ENCODE measurements at regions not wholly inside any gene's neighbourhood (a gene's known extent, or its start where the extent isn't known, plus 50 kb on each side); places are given as distances from the start of the nearest gene placed in this dataset.

DNA sequence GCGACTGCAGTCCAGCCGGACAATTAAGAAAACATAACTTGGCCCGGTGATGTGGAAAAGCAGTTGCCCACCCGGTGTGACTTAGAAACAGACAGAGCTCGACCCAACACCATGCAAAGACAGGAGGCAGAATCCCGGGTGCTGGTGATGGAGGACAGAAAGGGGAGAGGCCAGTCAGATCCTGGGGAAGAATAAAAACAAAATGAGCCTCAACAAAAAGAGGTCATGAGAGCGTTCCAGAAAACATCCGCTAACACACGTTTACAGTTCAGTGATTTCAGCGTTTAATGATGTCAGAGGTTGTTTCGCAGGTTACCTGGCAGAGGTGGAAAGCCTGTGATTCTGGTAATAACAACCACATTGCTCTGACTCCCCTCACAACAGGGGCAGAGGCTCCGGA lies 111.9 kb downstream of the OSR1 start:
- no peaks in the 10 kb centered on the region for H3K9me3 Mint-ChIP-seq (ENCODE audit: unreplicated experiment)
- DNase-seq (ENCODE audit: low spot score), result no peak
- no peaks in the 10 kb centered on the region for H3K27me3 Mint-ChIP-seq (ENCODE audit: unreplicated experiment)
- no peaks in the 10 kb centered on the region for H3K36me3 Mint-ChIP-seq (ENCODE audit: low read depth, unreplicated experiment)
- no peak overlapping the region for H3K27ac Mint-ChIP-seq (ENCODE audit: unreplicated experiment)
- H3K4me1 Mint-ChIP-seq (ENCODE audit: unreplicated experiment), result peaks cover 15% of the 10 kb centered on the region
- TF ChIP-seq, protein P1, sequence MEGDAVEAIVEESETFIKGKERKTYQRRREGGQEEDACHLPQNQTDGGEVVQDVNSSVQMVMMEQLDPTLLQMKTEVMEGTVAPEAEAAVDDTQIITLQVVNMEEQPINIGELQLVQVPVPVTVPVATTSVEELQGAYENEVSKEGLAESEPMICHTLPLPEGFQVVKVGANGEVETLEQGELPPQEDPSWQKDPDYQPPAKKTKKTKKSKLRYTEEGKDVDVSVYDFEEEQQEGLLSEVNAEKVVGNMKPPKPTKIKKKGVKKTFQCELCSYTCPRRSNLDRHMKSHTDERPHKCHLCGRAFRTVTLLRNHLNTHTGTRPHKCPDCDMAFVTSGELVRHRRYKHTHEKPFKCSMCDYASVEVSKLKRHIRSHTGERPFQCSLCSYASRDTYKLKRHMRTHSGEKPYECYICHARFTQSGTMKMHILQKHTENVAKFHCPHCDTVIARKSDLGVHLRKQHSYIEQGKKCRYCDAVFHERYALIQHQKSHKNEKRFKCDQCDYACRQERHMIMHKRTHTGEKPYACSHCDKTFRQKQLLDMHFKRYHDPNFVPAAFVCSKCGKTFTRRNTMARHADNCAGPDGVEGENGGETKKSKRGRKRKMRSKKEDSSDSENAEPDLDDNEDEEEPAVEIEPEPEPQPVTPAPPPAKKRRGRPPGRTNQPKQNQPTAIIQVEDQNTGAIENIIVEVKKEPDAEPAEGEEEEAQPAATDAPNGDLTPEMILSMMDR (IDR thresholded peaks at IDR 0.05; ENCODE audit: unreplicated experiment), result no peak
- no peak overlapping the region for H3K4me3 Mint-ChIP-seq (ENCODE audit: unreplicated experiment)

DNA sequence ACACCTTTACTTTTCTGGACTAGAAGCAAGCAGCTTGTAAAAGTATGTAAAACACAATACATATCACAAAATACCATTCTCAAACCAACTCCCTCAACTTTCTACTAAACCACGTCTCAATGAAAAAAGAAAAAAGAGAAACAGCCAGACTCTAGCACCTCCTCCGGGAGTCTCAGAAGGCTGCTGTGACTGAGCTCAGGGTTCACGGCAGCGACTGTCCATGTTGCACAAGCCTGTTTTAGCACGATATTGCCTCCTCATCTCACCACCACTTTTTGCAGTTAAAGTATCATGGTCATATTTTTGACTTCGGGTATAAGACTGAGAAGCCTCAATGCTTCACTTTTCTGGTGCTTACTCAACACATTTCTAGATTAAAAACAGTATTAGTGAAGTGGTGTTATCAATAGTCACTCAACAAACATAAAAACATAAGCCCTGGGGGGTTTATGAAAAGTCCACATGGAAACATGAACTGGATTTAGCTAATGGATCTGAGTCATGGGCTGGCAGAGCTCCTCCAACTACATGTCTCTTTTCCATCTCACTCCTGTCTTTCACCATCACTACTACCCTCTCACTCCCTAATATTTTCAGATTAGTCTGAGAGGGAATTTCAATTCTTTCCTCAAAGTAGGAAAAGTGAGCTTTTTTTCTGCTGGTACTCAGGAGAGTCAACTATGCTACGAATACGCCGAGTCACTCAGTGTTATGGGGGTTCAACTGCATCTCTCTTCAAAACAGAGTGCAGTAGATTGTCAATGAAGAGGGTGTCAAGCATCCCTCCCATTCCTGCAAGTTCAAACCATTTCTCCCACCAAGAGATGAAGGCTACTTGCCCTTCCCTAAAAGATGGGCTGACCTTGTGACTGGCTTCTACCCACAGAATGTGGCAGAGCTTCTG lies 113.7 kb downstream of the OSR1 start:
- Mint-ChIP-seq H3K27me3 (ENCODE audit: unreplicated experiment) (no peaks in the 10 kb centered on the region), H3K4me1 (ENCODE audit: unreplicated experiment) (peaks cover 15% of the 10 kb centered on the region), H3K9me3 (ENCODE audit: unreplicated experiment) (no peaks in the 10 kb centered on the region), H3K36me3 (ENCODE audit: low read depth, unreplicated experiment) (no peaks in the 10 kb centered on the region), H3K4me3 (ENCODE audit: unreplicated experiment) (no peak overlapping the region), H3K27ac (ENCODE audit: unreplicated experiment) (no peak overlapping the region)
- DNase-seq (ENCODE audit: low spot score), result no peak
- TF ChIP-seq, protein P1 (IDR thresholded peaks at IDR 0.05; ENCODE audit: unreplicated experiment), result no peak

DNA sequence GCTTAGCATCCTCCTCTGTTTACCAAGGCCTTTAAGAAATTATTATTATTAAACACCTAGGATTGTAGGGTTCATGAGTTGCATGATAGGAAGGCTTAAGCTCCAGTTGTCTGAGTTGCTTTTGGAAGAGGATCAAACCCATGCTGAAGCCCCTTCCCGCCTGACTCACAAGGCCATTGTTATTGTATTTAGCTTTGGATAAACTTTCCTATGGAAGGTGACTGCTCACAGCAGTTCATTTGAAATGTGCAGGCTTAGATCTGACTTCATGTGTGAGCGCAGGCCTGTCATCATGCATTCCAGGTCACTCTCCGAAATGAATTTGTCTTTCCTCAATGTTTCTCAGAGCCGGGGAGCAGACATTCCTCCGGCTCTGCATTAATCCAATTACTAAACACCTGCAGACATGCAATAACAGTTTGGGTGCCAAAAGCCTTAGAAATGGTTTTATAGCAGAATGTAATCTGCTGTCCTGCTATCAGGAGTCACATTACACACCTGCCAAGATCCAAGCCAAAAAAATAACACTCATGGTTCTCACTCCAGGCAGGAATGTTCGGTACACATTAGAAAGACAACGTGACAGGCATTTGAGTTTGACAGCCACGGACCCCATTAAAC lies 119.9 kb downstream of the OSR1 start:
- no peak overlapping the region for H3K27ac Mint-ChIP-seq (ENCODE audit: unreplicated experiment)
- no peaks in the 10 kb centered on the region for H3K27me3 Mint-ChIP-seq (ENCODE audit: unreplicated experiment)
- H3K4me1 Mint-ChIP-seq (ENCODE audit: unreplicated experiment), result peaks cover 2% of the 10 kb centered on the region
- DNase-seq (ENCODE audit: low spot score), result no peak
- no peak overlapping the region for H3K4me3 Mint-ChIP-seq (ENCODE audit: unreplicated experiment)
- TF ChIP-seq, protein P1 (IDR thresholded peaks at IDR 0.05; ENCODE audit: unreplicated experiment), result no peak
- no peaks in the 10 kb centered on the region for H3K36me3 Mint-ChIP-seq (ENCODE audit: low read depth, unreplicated experiment)
- H3K9me3 Mint-ChIP-seq (ENCODE audit: unreplicated experiment), result no peaks in the 10 kb centered on the region

DNA sequence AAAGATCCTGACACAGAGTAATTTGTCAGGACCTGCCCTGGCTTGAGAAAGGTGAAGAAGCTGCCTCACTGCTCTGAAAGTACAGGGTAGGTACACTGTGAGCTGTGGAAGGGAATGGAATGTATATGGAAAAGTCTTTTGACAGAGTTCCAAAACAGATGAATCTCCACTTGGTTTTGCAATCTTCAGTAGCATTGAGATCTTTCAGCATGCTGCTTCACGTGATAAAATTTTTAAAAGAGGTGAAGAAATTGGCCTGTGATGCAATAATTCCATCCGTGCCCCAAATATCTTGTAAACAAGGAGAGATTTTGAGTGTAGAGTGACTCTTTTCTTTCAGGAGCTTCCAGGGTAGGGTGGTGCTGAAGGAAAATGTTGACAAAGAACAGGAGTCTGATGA lies 123.1 kb downstream of the OSR1 start:
- Mint-ChIP-seq H3K27ac (ENCODE audit: unreplicated experiment) (no peak overlapping the region), H3K27me3 (ENCODE audit: unreplicated experiment) (no peaks in the 10 kb centered on the region), H3K9me3 (ENCODE audit: unreplicated experiment) (no peaks in the 10 kb centered on the region), H3K4me1 (ENCODE audit: unreplicated experiment) (no peaks in the 10 kb centered on the region), H3K36me3 (ENCODE audit: low read depth, unreplicated experiment) (no peaks in the 10 kb centered on the region), H3K4me3 (ENCODE audit: unreplicated experiment) (no peak overlapping the region)
- DNase-seq (ENCODE audit: low spot score), result no peak
- TF ChIP-seq, protein P1 (IDR thresholded peaks at IDR 0.05; ENCODE audit: unreplicated experiment), result no peak

DNA sequence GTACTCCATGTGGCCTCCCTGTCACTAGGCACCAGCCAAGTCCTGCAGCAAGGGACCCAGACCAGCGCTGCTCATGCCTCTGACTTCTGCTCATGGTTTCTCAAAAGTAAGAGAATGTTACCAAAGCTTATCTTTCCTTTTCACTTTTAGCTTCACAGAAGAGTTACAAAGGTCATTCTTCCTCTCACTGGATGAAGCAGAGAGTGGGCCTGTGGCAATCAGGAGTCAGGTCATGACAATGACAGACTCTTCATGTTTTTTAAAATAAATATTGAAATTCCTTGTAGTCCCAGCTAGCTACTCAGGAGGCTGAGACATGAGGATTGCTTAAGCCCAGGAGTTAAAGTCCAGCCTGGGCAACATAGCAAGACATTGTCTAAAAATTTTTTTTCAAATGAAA lies 126.1 kb downstream of the OSR1 start:
- no peaks in the 10 kb centered on the region for H3K36me3 Mint-ChIP-seq (ENCODE audit: low read depth, unreplicated experiment)
- DNase-seq (ENCODE audit: low spot score), result no peak
- no peaks in the 10 kb centered on the region for H3K4me1 Mint-ChIP-seq (ENCODE audit: unreplicated experiment)
- H3K27me3 Mint-ChIP-seq (ENCODE audit: unreplicated experiment), result no peaks in the 10 kb centered on the region
- H3K9me3 Mint-ChIP-seq (ENCODE audit: unreplicated experiment), result no peaks in the 10 kb centered on the region
- no peak overlapping the region for H3K27ac Mint-ChIP-seq (ENCODE audit: unreplicated experiment)
- no peak overlapping the region for H3K4me3 Mint-ChIP-seq (ENCODE audit: unreplicated experiment)
- TF ChIP-seq, protein P1 (IDR thresholded peaks at IDR 0.05; ENCODE audit: unreplicated experiment), result no peak
